SK-N-MC (cell line): ENCODE measurements at regions not wholly inside any gene's neighbourhood (a gene's known extent, or its start where the extent isn't known, plus 50 kb on each side); places are given as distances from the start of the nearest gene placed in this dataset.

Experiments
- DNase-seq: peaks from one replicate; pipeline ENCODE4 v3.0.0-alpha.2; 2011; ENCODE audit warnings: low read depth, low spot score
- H3K27ac ChIP-seq: fragments of 200-600 bp; sonication (generic); 2 replicates; pipeline ENCODE4 v1.5.1; 2016; ENCODE audit warnings: mixed run types
- H3K36me3 ChIP-seq: fragments of 200-600 bp; sonication (generic); 2 replicates; pipeline ENCODE4 v1.6.1; 2017; ENCODE audit warnings: antibody characterized with exemption, low read length, mixed read lengths; ENCODE audit not compliant: insufficient read depth
- H3K4me3 ChIP-seq: fragments of 200-600 bp; sonication (generic); 2 replicates; pipeline ENCODE4 v1.5.1; 2016
- H3K9ac ChIP-seq: fragments of 200-600 bp; sonication (generic); 2 replicates; pipeline ENCODE4 v1.8.0; 2017; ENCODE audit warnings: mixed run types, mixed read lengths; ENCODE audit not compliant: insufficient read length
- H3K9me3 ChIP-seq: fragments of 200-600 bp; sonication (generic); 2 replicates; pipeline ENCODE4 v1.6.1; 2017; ENCODE audit warnings: low read depth, mild to moderate bottlenecking, antibody characterized with exemption, low read length, moderate library complexity, mixed read lengths
- EZH2 ChIP-seq: fragments of 200-600 bp; sonication (generic); IDR thresholded peaks from one replicate; pipeline ENCODE4 v1.6.1; 2017; ENCODE audit warnings: antibody characterized with exemption
- FOXP2 ChIP-seq: optimal IDR thresholded peaks from 2 replicates; pipeline ENCODE3; 2011; ENCODE audit warnings: mild to moderate bottlenecking, moderate library complexity; ENCODE audit not compliant: insufficient read depth; ENCODE audit errors: extremely low read length, control extremely low read depth
- POLR2AphosphoS5 ChIP-seq: IDR thresholded peaks from 2 replicates; pipeline ENCODE4 v1.6.1; 2012; ENCODE audit warnings: mild to moderate bottlenecking, low read depth, low read length, borderline replicate concordance

GRCh38 chrX:6759655-6760375, 224.9 kb upstream of the VCX3A start:
- Histone ChIP-seq H3K36me3 (no peaks in the 10 kb centered on the region), H3K9me3 (no peaks in the 10 kb centered on the region), H3K27ac (no peak overlapping the region), H3K4me3 (no peak overlapping the region), H3K9ac (no peak overlapping the region)
- TF ChIP-seq EZH2 (no peak), POLR2AphosphoS5 (no peak), FOXP2 (no peak)
- DNase-seq: no peak

- Histone ChIP-seq H3K4me3 (no peak overlapping the region), H3K27ac (no peak overlapping the region), H3K9ac (no peak overlapping the region), H3K36me3 (no peaks in the 10 kb centered on the region), H3K9me3 (no peaks in the 10 kb centered on the region)
- TF ChIP-seq EZH2: no peak
- no peak for TF ChIP-seq POLR2AphosphoS5
- no peak for TF ChIP-seq FOXP2
- no peak for DNase-seq
Observed at GRCh38 chrX:6758234-6758633, 223.3 kb upstream of the VCX3A start.

GRCh38 chrX:6757631-6758030, 222.7 kb upstream of the VCX3A start:
- H3K36me3 ChIP-seq: no peaks in the 10 kb centered on the region
- TF ChIP-seq FOXP2 (no peak), EZH2 (no peak), POLR2AphosphoS5 (no peak)

GRCh38 chrX:6748595-6748994, 213.7 kb upstream of the VCX3A start:
- no peak overlapping the region for H3K4me3 ChIP-seq
- no peak for DNase-seq
- H3K36me3 ChIP-seq: no peaks in the 10 kb centered on the region
- H3K9ac ChIP-seq: no peak overlapping the region
- TF ChIP-seq EZH2 (no peak), POLR2AphosphoS5 (no peak), FOXP2 (no peak)
- no peak overlapping the region for H3K27ac ChIP-seq
- no peaks in the 10 kb centered on the region for H3K9me3 ChIP-seq

More at GRCh38 chrX:6757631-6758030, 222.7 kb upstream of the VCX3A start:
- H3K4me3 ChIP-seq: no peak overlapping the region
- no peaks in the 10 kb centered on the region for H3K9me3 ChIP-seq
- H3K9ac ChIP-seq: no peak overlapping the region
- DNase-seq: no peak
- no peak overlapping the region for H3K27ac ChIP-seq

- no peak for DNase-seq
- TF ChIP-seq FOXP2 (no peak), POLR2AphosphoS5 (no peak), EZH2 (no peak)
- Histone ChIP-seq H3K36me3 (no peaks in the 10 kb centered on the region), H3K9ac (no peak overlapping the region), H3K4me3 (no peak overlapping the region), H3K27ac (no peak overlapping the region), H3K9me3 (no peaks in the 10 kb centered on the region)
Observed at GRCh38 chrX:6738518-6739470, 203.9 kb upstream of the VCX3A start.

- no peaks in the 10 kb centered on the region for H3K36me3 ChIP-seq
- no peaks in the 10 kb centered on the region for H3K9me3 ChIP-seq
- H3K4me3 ChIP-seq: no peak overlapping the region
- no peak overlapping the region for H3K9ac ChIP-seq
- no peak for DNase-seq
- no peak overlapping the region for H3K27ac ChIP-seq
- no peak for TF ChIP-seq FOXP2
- TF ChIP-seq EZH2: no peak
- TF ChIP-seq POLR2AphosphoS5: no peak
Observed at GRCh38 chrX:6734844-6735634, 200.1 kb upstream of the VCX3A start.

- Histone ChIP-seq H3K27ac (no peak overlapping the region), H3K9me3 (no peaks in the 10 kb centered on the region), H3K9ac (no peak overlapping the region), H3K4me3 (no peak overlapping the region), H3K36me3 (no peaks in the 10 kb centered on the region)
- no peak for DNase-seq
- TF ChIP-seq FOXP2 (no peak), POLR2AphosphoS5 (no peak), EZH2 (no peak)
Observed at GRCh38 chrX:6732101-6732500, 197.2 kb upstream of the VCX3A start.

GRCh38 chrX:6729626-6730025, 194.7 kb upstream of the VCX3A start:
- no peaks in the 10 kb centered on the region for H3K9me3 ChIP-seq
- TF ChIP-seq FOXP2: no peak
- TF ChIP-seq EZH2: no peak
- TF ChIP-seq POLR2AphosphoS5: no peak
- no peak overlapping the region for H3K27ac ChIP-seq
- H3K36me3 ChIP-seq: no peaks in the 10 kb centered on the region
- DNase-seq: no peak
- no peak overlapping the region for H3K9ac ChIP-seq
- H3K4me3 ChIP-seq: no peak overlapping the region
